Smooth muscle cell (in vitro differentiated cells): ENCODE measurements at regions not wholly inside any gene's neighbourhood (a gene's known extent, or its start where the extent isn't known, plus 50 kb on each side); places are given as distances from the start of the nearest gene placed in this dataset.

Experiments
- DNase-seq: peaks from one replicate; lab custom pipeline; 2025; ENCODE audit not compliant: unreplicated experiment; lab: John Stamatoyannopoulos, UW
- H2AFZ ChIP-seq: fragments of 200-600 bp; sonication (generic); 2 replicates; pipeline ENCODE4 v1.6.0; 2016; ENCODE audit warnings: antibody characterized with exemption, low read depth, mild to moderate bottlenecking
- H3F3A ChIP-seq: fragments of 200-600 bp; sonication (generic); 2 replicates; pipeline ENCODE4 v1.6.0; 2017; ENCODE audit warnings: antibody characterized with exemption, low read depth
- H3K27ac ChIP-seq: fragments of 200-600 bp; sonication (generic); 2 replicates; pipeline ENCODE4 v1.5.1; 2016; ENCODE audit warnings: low read depth, mild to moderate bottlenecking
- H3K27me3 ChIP-seq: fragments of 200-600 bp; sonication (generic); 2 replicates; pipeline ENCODE4 v1.6.1; 2016; ENCODE audit warnings: low read depth, mild to moderate bottlenecking
- H3K36me3 ChIP-seq: fragments of 200-600 bp; sonication (generic); 2 replicates; pipeline ENCODE4 v1.5.1; 2016; ENCODE audit warnings: low read depth
- H3K4me1 ChIP-seq: fragments of 200-600 bp; sonication (generic); 2 replicates; pipeline ENCODE4 v1.5.1; 2016; ENCODE audit warnings: low read depth
- H3K4me2 ChIP-seq: fragments of 200-600 bp; sonication (generic); 2 replicates; pipeline ENCODE4 v1.6.0; 2016; ENCODE audit warnings: mild to moderate bottlenecking
- H3K4me3 ChIP-seq: fragments of 200-600 bp; sonication (generic); 2 replicates; pipeline ENCODE4 v1.5.1; 2016; ENCODE audit warnings: mild to moderate bottlenecking
- H3K79me2 ChIP-seq: fragments of 200-600 bp; sonication (generic); 2 replicates; pipeline ENCODE4 v1.6.0; 2016; ENCODE audit warnings: low read depth, mild to moderate bottlenecking
- H3K9ac ChIP-seq: fragments of 200-600 bp; sonication (generic); 2 replicates; pipeline ENCODE4 v1.6.0; 2016; ENCODE audit warnings: low read depth
- H3K9me3 ChIP-seq: fragments of 200-600 bp; sonication (generic); replicated peaks from 2 replicates; pipeline ENCODE4 v1.5.1; 2016; ENCODE audit warnings: low read depth
- H4K20me1 ChIP-seq: fragments of 200-600 bp; sonication (generic); 2 replicates; pipeline ENCODE4 v1.6.0; 2016; ENCODE audit warnings: low read depth
- WGBS: methylation state at CpG from one replicate; pipeline ENCODE4 v1.1.7; 2016; ENCODE audit warnings: low lambda C conversion rate; 5-methylcytosine and 5-hydroxymethylcytosine counted together
- TF ChIP-seq, protein P1 (sequence below): fragments of 200-600 bp; sonication (generic); IDR thresholded peaks from 2 replicates; pipeline ENCODE4 v1.5.1; 2017; ENCODE audit warnings: borderline replicate concordance, mild to moderate bottlenecking, antibody characterized with exemption; ENCODE audit not compliant: insufficient read depth, poor library complexity, severe bottlenecking

DNA sequence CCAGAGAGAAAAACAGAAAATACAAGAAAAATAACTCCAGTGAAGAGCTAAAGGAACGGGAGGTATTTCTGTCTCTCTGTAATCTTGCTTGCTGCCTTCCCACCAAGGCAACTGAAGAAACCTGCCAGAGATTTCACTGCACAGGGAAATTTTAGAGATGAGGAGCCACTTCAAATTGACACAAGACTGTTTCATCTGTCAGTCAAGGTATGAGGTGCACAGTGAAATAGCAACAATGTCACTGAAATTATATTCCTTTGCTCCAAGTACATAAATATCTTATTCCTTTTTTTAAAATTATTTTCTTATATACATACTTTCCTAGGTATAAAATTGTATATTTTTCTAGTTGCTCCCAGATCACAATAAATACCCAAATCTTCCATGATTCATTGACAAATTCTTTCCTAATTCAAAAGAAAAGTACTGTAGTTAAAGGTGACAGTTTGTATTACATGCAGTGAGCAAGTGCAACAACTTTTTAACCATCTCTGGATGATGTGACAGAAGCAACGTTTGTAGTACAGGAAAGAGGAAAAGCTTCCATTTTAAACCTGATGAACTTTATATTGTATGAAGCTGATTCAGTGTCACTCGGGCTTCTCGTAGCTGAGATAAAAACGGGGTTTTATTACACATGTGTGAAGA is 563.4 kb downstream of the TUSC7 start:
- H3K79me2 ChIP-seq, result no peaks in the 10 kb centered on the region
- no peaks in the 10 kb centered on the region for H3K4me1 ChIP-seq
- TF ChIP-seq, protein P1, sequence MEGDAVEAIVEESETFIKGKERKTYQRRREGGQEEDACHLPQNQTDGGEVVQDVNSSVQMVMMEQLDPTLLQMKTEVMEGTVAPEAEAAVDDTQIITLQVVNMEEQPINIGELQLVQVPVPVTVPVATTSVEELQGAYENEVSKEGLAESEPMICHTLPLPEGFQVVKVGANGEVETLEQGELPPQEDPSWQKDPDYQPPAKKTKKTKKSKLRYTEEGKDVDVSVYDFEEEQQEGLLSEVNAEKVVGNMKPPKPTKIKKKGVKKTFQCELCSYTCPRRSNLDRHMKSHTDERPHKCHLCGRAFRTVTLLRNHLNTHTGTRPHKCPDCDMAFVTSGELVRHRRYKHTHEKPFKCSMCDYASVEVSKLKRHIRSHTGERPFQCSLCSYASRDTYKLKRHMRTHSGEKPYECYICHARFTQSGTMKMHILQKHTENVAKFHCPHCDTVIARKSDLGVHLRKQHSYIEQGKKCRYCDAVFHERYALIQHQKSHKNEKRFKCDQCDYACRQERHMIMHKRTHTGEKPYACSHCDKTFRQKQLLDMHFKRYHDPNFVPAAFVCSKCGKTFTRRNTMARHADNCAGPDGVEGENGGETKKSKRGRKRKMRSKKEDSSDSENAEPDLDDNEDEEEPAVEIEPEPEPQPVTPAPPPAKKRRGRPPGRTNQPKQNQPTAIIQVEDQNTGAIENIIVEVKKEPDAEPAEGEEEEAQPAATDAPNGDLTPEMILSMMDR, result no peak
- no peak overlapping the region for H3K27ac ChIP-seq
- WGBS, result 89% methylated on average over 5 of the region's 5 CpGs
- DNase-seq, result no peak
- no peak overlapping the region for H3K9ac ChIP-seq
- no peaks in the 10 kb centered on the region for H3K27me3 ChIP-seq
- no peak overlapping the region for H3K4me3 ChIP-seq
- no peaks in the 10 kb centered on the region for H3K36me3 ChIP-seq
- H3F3A ChIP-seq, result no peaks in the 10 kb centered on the region
- no peak overlapping the region for H3K4me2 ChIP-seq
- no peaks in the 10 kb centered on the region for H3K9me3 ChIP-seq
- no peak overlapping the region for H2AFZ ChIP-seq
- H4K20me1 ChIP-seq, result no peaks in the 10 kb centered on the region

DNA sequence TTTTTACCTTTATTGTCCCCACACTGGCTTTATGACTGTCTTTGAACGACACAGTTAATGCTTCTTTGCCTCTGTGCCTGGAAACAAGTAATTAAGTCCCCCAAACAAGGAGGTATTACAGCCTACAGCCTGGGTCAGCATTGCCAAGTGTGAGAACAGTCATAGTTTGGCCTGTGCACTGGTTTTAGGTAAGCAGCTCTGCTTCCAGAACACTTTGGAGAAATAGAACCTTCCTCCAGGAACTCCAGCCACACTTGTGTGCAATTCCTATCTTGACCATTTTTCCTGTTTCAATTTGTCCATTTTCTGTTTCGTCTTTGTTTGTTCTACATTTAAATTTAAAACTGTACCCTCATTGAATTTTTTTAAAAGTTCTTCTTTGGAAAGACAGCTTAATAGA is 568.2 kb downstream of the TUSC7 start:
- no peak overlapping the region for H3K4me3 ChIP-seq
- H3F3A ChIP-seq, result no peaks in the 10 kb centered on the region
- DNase-seq, result no peak
- WGBS, result 47% methylated on average over 2 of the region's 2 CpGs
- no peak overlapping the region for H3K4me2 ChIP-seq
- H3K4me1 ChIP-seq, result no peaks in the 10 kb centered on the region
- no peak overlapping the region for H2AFZ ChIP-seq
- no peaks in the 10 kb centered on the region for H3K79me2 ChIP-seq
- H3K27me3 ChIP-seq, result no peaks in the 10 kb centered on the region
- no peaks in the 10 kb centered on the region for H3K36me3 ChIP-seq
- no peaks in the 10 kb centered on the region for H4K20me1 ChIP-seq
- no peak overlapping the region for H3K9ac ChIP-seq
- no peak overlapping the region for H3K27ac ChIP-seq
- H3K9me3 ChIP-seq, result no peaks in the 10 kb centered on the region
- TF ChIP-seq, protein P1, result no peak

DNA sequence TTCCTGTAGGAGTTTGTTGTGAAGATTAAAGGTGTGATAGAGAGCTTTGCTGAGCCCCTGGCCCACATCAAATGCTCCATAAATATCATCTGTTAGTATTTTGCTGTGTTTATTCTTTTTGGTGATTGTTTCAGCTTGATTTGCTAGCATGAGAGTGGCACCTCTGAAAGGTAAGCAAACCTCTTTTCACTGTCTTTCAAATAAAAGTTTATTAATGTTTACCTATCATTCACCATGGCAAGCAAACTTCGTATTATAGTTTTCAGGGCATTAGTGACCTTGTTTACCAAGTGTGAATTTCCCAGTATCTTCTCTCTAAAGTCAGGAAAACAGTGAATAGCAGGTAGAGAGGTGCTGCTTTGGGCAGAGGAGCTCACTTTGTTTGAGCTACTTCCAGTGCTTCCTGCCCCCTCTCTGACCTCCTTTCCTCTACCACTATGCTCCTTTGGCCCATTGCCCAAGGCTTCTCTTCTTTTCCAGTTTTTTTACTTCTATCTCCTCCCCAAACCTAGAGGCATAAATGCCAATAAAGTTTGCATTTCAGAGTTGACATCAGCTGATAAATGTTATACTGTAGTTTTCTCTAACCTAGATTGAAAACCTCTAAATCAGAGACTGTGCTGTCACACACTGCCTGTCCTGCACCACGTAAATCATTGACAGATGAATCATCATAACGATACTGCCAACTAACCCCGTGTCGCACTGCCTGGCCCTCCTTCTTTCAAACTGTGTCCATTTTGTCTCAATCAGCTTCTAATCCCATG is 569.0 kb downstream of the TUSC7 start:
- DNase-seq, result no peak
- no peak overlapping the region for H2AFZ ChIP-seq
- WGBS, result 55% methylated on average over 5 of the region's 5 CpGs
- no peaks in the 10 kb centered on the region for H4K20me1 ChIP-seq
- no peaks in the 10 kb centered on the region for H3K27me3 ChIP-seq
- H3K27ac ChIP-seq, result no peak overlapping the region
- no peaks in the 10 kb centered on the region for H3K36me3 ChIP-seq
- H3K9me3 ChIP-seq, result no peaks in the 10 kb centered on the region
- no peaks in the 10 kb centered on the region for H3K79me2 ChIP-seq
- no peaks in the 10 kb centered on the region for H3K4me1 ChIP-seq
- TF ChIP-seq, protein P1, result no peak
- H3K4me2 ChIP-seq, result no peak overlapping the region
- no peak overlapping the region for H3K4me3 ChIP-seq
- no peaks in the 10 kb centered on the region for H3F3A ChIP-seq
- no peak overlapping the region for H3K9ac ChIP-seq
